AG04449 (cell line): ENCODE measurements at regions not wholly inside any gene's neighbourhood (a gene's known extent, or its start where the extent isn't known, plus 50 kb on each side); places are given as distances from the start of the nearest gene placed in this dataset.

Experiments
- CTCF ChIA-PET: fragments of 350-600 bp; formaldehyde crosslinking; extraction: SDS; loops from one replicate; lab custom pipeline; 2021; ENCODE audit warnings: antibody characterized with exemption; lab: Yijun Ruan, JAX
- POLR2A ChIA-PET: fragments of 400-600, 350-600 bp; formaldehyde crosslinking; extraction: SDS; loops from one replicate; lab custom pipeline; 2020; ENCODE audit warnings: antibody characterized with exemption, inconsistent platforms; lab: Yijun Ruan, JAX
- DNase-seq: peaks from one replicate; pipeline ENCODE4 v3.0.0-alpha.2; 2010; ENCODE audit warnings: low read depth, low spot score
- H3K4me3 ChIP-seq: 2 replicates; pipeline ENCODE4 v1.5.1; 2011; ENCODE audit warnings: low read depth, mild to moderate bottlenecking, control low read depth, low read length
- CTCF ChIP-seq: IDR thresholded peaks from one replicate; pipeline ENCODE4 v1.5.1; 2011; ENCODE audit warnings: mild to moderate bottlenecking, moderate library complexity, low read length, control low read depth, inconsistent platforms; ENCODE audit not compliant: insufficient read depth; ENCODE audit errors: missing control alignments

GRCh38 chr11:23494981-23495380 lies 634.7 kb upstream of the CCDC179 start:
- CTCF ChIA-PET: interaction anchor here (1.0 kb wide), 1 partner anchor 15 kb away, joined by 3 read pairs; no protein-coding TSS in a partner anchor
- no peak overlapping the region for H3K4me3 ChIP-seq
- no peak for TF ChIP-seq CTCF
- POLR2A ChIA-PET: no interaction called here
- no peak for DNase-seq

GRCh38 chr11:23496340-23496739 lies 636.1 kb upstream of the CCDC179 start:
- CTCF ChIA-PET: no interaction called here
- H3K4me3 ChIP-seq: no peak overlapping the region
- no peak for TF ChIP-seq CTCF
- POLR2A ChIA-PET: interaction anchor here (0.6 kb wide), 1 partner anchor 383 kb away, joined by 3 read pairs; no protein-coding TSS in a partner anchor
- DNase-seq: no peak

GRCh38 chr11:23497040-23497439 lies 636.8 kb upstream of the CCDC179 start:
- ChIA-PET POLR2A (no interaction called here), CTCF (no interaction called here)
- no peak for DNase-seq
- H3K4me3 ChIP-seq: no peak overlapping the region
- no peak for TF ChIP-seq CTCF

GRCh38 chr11:23502389-23502788 lies 642.1 kb upstream of the CCDC179 start:
- TF ChIP-seq CTCF: no peak
- DNase-seq: no peak
- H3K4me3 ChIP-seq: no peak overlapping the region
- CTCF ChIA-PET: no interaction called here
- POLR2A ChIA-PET: no interaction called here

- TF ChIP-seq CTCF: no peak
- POLR2A ChIA-PET: no interaction called here
- no peak overlapping the region for H3K4me3 ChIP-seq
- CTCF ChIA-PET: no interaction called here
- DNase-seq: peak; percentile 14
These were observed 642.6 kb upstream of the CCDC179 start for GRCh38 chr11:23502826-23503225.

- DNase-seq: peak; percentile 26
- TF ChIP-seq CTCF: no peak
- POLR2A ChIA-PET: interaction anchor here (0.5 kb wide), 1 partner anchor 524 kb away, joined by 3 read pairs; no protein-coding TSS in a partner anchor
- no peak overlapping the region for H3K4me3 ChIP-seq
- CTCF ChIA-PET: interaction anchor here (1.3 to 2.2 kb wide), 2 partner anchors 14 to 31 kb away, joined by 3 to 8 read pairs; no protein-coding TSS in a partner anchor
These were observed 648.7 kb upstream of the CCDC179 start for GRCh38 chr11:23509023-23509422.
